IMR-90 (cell line): ENCODE measurements at regions not wholly inside any gene's neighbourhood (a gene's known extent, or its start where the extent isn't known, plus 50 kb on each side); places are given as distances from the start of the nearest gene placed in this dataset.
"Not testable (repeated sequence)": the region's sequence is repeated elsewhere in the genome, so short reads cannot be mapped to it uniquely, and the experiment has no call there.

ENCODE experiments used
- ATAC-seq: fragments of 200-7000 bp; cut with Tn5 transposase; 2 replicates; pipeline ENCODE4 v1.9.1; 2020; ENCODE audit warnings: low read depth, mild to moderate bottlenecking, moderate library complexity
- BruUV-seq: library from RNA; stranded (reverse); fragments of 400-500 nt; replicated peaks from 2 replicates; lab custom pipeline; 2021; lab: Mats Ljungman, UMichigan
- CTCF ChIA-PET: fragments of 300-600 bp; formaldehyde crosslinking; extraction: SDS; loops from one replicate; lab custom pipeline; 2021; ENCODE audit warnings: antibody characterized with exemption; lab: Yijun Ruan, JAX
- POLR2A ChIA-PET: fragments of 300-600 bp; sonication (Branson Sonifier 250); formaldehyde crosslinking; loops from one replicate; lab custom pipeline; 2022; ENCODE audit warnings: antibody characterized with exemption; ENCODE audit not compliant: unreplicated experiment; lab: Charles Lee
- DNase-seq: peaks from one replicate; pipeline ENCODE4 v3.0.0; 2013
- H2AFZ ChIP-seq: replicated peaks from 2 replicates; pipeline ENCODE3; 2013; ENCODE audit warnings: low read length, mild to moderate bottlenecking; ENCODE audit not compliant: poor library complexity
- H2AK5ac ChIP-seq: 2 replicates; pipeline ENCODE4 v1.6.1; 2013; ENCODE audit warnings: low read depth, low read length, inconsistent platforms
- H2AK9ac ChIP-seq: replicated peaks from 2 replicates; pipeline ENCODE3; 2013; ENCODE audit warnings: mild to moderate bottlenecking, low read depth, low read length, moderate library complexity; ENCODE audit not compliant: poor library complexity
- H2BK120ac ChIP-seq: 2 replicates; pipeline ENCODE4 v1.6.1; 2013; ENCODE audit warnings: low read depth, low read length, inconsistent platforms
- H2BK15ac ChIP-seq: 3 replicates; pipeline ENCODE4 v1.6.1; 2013; ENCODE audit warnings: low read depth, low read length, inconsistent platforms
- H2BK20ac ChIP-seq: 2 replicates; pipeline ENCODE4 v1.6.1; 2013; ENCODE audit warnings: low read depth, mild to moderate bottlenecking, inconsistent platforms, low read length, moderate library complexity
- H2BK5ac ChIP-seq: 2 replicates; pipeline ENCODE4 v1.6.1; 2013; ENCODE audit warnings: mild to moderate bottlenecking, low read depth, low read length, inconsistent platforms; ENCODE audit not compliant: poor library complexity, severe bottlenecking
- H3K14ac ChIP-seq: replicated peaks from 2 replicates; pipeline ENCODE4 v1.6.1; 2013; ENCODE audit warnings: low read depth, low read length, inconsistent platforms
- H3K18ac ChIP-seq: 2 replicates; pipeline ENCODE4 v1.6.1; 2013; ENCODE audit warnings: low read depth, low read length, control low read depth
- H3K23ac ChIP-seq: 2 replicates; pipeline ENCODE4 v1.6.1; 2013; ENCODE audit warnings: low read depth, low read length, inconsistent platforms
- H3K27ac ChIP-seq: 2 replicates; pipeline ENCODE4 v1.5.1; 2013; ENCODE audit warnings: mild to moderate bottlenecking, control low read depth, low read length; ENCODE audit not compliant: insufficient read depth
- H3K27me3 ChIP-seq: 2 replicates; pipeline ENCODE4 v1.6.1; 2013; ENCODE audit warnings: low read length; ENCODE audit not compliant: control insufficient read depth, insufficient read depth
- H3K36me3 ChIP-seq: 2 replicates; pipeline ENCODE4 v1.6.1; 2013; ENCODE audit warnings: low read length, mixed read lengths; ENCODE audit not compliant: control insufficient read depth, insufficient read depth
- H3K4ac ChIP-seq: 2 replicates; pipeline ENCODE4 v1.6.1; 2013; ENCODE audit warnings: low read depth, low read length, inconsistent platforms
- H3K4me1 ChIP-seq: 2 replicates; pipeline ENCODE4 v1.6.1; 2013; ENCODE audit warnings: low read length, mixed read lengths; ENCODE audit not compliant: control insufficient read depth, insufficient read depth
- H3K4me2 ChIP-seq: 2 replicates; pipeline ENCODE4 v1.6.1; 2013; ENCODE audit warnings: low read depth, mild to moderate bottlenecking, control low read depth, low read length, moderate library complexity
- H3K4me3 ChIP-seq: 2 replicates; pipeline ENCODE4 v1.5.1; 2013; ENCODE audit warnings: low read depth, mild to moderate bottlenecking, control low read depth, low read length, moderate library complexity; ENCODE audit not compliant: insufficient read depth
- H3K56ac ChIP-seq: 2 replicates; pipeline ENCODE4 v1.6.1; 2013; ENCODE audit warnings: low read length, inconsistent platforms; ENCODE audit not compliant: insufficient read depth; ENCODE audit errors: extremely low read depth
- H3K79me1 ChIP-seq, 2 experiments: 2 replicates each; pipeline ENCODE4 v1.6.1; 2013; ENCODE audit warnings: low read length in 2 of 2, inconsistent platforms in 1 of 2, low read depth in 1 of 2
- H3K9ac ChIP-seq: 2 replicates; pipeline ENCODE4 v1.6.1; 2013; ENCODE audit warnings: low read depth, low read length, control low read depth
- H3K9me1 ChIP-seq: 2 replicates; pipeline ENCODE4 v1.6.1; 2013; ENCODE audit warnings: low read length, inconsistent platforms; ENCODE audit not compliant: insufficient read depth
- H3K9me3 ChIP-seq: 2 replicates; pipeline ENCODE4 v1.6.1; 2013; ENCODE audit warnings: low read length; ENCODE audit not compliant: control insufficient read depth, insufficient read depth
- H4K20me1 ChIP-seq: 2 replicates; pipeline ENCODE4 v1.6.1; 2013; ENCODE audit warnings: low read length, inconsistent platforms; ENCODE audit not compliant: insufficient read depth
- H4K5ac ChIP-seq: 2 replicates; pipeline ENCODE4 v1.6.1; 2013; ENCODE audit warnings: mild to moderate bottlenecking, low read depth, low read length, control low read depth
- H4K8ac ChIP-seq, 2 experiments: 2 replicates each; pipeline ENCODE4 v1.6.1; 2013; ENCODE audit warnings: low read depth in 2 of 2, low read length in 2 of 2, control low read depth in 1 of 2, inconsistent platforms in 1 of 2
- H4K91ac ChIP-seq: 2 replicates; pipeline ENCODE4 v1.6.1; 2013; ENCODE audit warnings: low read depth, low read length, inconsistent platforms; ENCODE audit not compliant: insufficient read depth
- WGBS, 2 experiments: methylation state at CpG; one replicate each; pipeline versions ENCODE4 v1.1.5 to v1.1.7; 2013; ENCODE audit warnings: missing lambda C conversion rate in 2 of 2; ENCODE audit not compliant: insufficient read length in 1 of 2; ENCODE audit errors: extremely low coverage in 2 of 2; 5-methylcytosine and 5-hydroxymethylcytosine counted together
- dilution Hi-C: fragments of 300-500 bp; cut with HindIII; formaldehyde crosslinking; loops from one replicate; pipeline ENCODE4 v1.14.3; 2018; ENCODE audit warnings: low sequenced_read_pairs; ENCODE audit not compliant: unreplicated experiment
- in situ Hi-C: fragments of 300-500 bp; cut with MboI; formaldehyde crosslinking; loops from 3 replicates; pipeline ENCODE4 v1.14.3; 2019; ENCODE audit warnings: low sequenced_read_pairs, inconsistent platforms, mixed read lengths
- intact Hi-C: fragments of 100-400 bp; cut with micrococcal nuclease; formaldehyde crosslinking; loops from 2 replicates; pipeline ENCODE4 v1.10.0; 2022

GRCh38 chr9:39532597-39532996, 177.1 kb downstream of the SPATA31A1 start:
- H3K79me1 ChIP-seq, H3K4me3 ChIP-seq, H3K9ac ChIP-seq, H3K4ac ChIP-seq, POLR2A ChIA-PET, H4K8ac ChIP-seq, H3K4me2 ChIP-seq, ATAC-seq, H3K23ac ChIP-seq, H4K5ac ChIP-seq, H3K36me3 ChIP-seq, H2BK5ac ChIP-seq, H2BK120ac ChIP-seq, H2AK5ac ChIP-seq, H4K20me1 ChIP-seq, H3K4me1 ChIP-seq, in situ Hi-C loops, H4K91ac ChIP-seq, H3K27me3 ChIP-seq, H3K9me1 ChIP-seq, H3K14ac ChIP-seq, intact Hi-C loops, H3K9me3 ChIP-seq, H3K18ac ChIP-seq, DNase-seq, BruUV-seq, H2AFZ ChIP-seq, H2BK15ac ChIP-seq, H3K56ac ChIP-seq, CTCF ChIA-PET, dilution Hi-C loops, H3K27ac ChIP-seq, H2BK20ac ChIP-seq, H2AK9ac ChIP-seq: not testable (repeated sequence)
- no CpG with 5 or more reads among the region's 6 CpGs for WGBS, 2 experiments

DNA sequence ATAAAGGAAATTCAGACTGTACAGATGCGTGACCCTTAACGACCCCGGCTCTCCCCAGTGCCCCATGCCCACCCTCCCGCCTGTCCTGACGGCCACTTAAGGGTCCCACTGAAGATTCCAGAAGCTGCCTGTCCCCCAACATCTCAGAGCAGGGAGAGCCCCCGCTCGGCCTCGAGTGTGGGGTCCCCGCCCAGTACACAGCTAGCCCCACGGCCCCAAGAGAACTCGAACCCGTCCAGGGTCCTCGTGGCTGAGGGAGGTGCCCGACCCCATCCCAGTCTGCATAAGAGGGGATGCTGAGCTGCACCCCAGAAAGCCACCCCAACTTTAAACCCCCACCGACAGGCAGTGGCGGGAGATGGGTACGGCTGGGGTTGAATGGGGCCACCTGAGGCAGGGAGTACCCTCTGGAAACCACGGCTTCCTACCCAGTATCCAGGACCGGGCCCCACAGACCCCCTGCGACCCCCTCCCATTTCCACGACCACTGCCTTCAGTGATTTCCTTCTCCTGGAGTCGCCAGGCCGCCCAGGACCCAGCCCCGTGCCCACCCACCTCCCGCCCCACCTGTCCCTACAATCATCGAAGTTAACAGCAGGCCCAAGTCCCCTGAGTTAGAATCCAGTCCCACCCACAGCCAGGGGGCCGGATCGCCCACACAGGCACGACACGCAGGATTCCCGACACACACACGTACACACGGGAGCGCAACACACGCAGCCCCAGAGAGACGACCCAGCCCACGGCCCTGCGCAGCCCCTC, 177.7 kb downstream of the SPATA31A1 start:
- H3K9me1 ChIP-seq, H2BK5ac ChIP-seq, intact Hi-C loops, H4K91ac ChIP-seq, H2BK120ac ChIP-seq, H3K79me1 ChIP-seq, H3K56ac ChIP-seq, H4K20me1 ChIP-seq, H3K18ac ChIP-seq, H3K14ac ChIP-seq, H3K4me1 ChIP-seq, H2AK5ac ChIP-seq, CTCF ChIA-PET, H3K9me3 ChIP-seq, ATAC-seq, H2BK20ac ChIP-seq, H2AK9ac ChIP-seq, POLR2A ChIA-PET, H3K27me3 ChIP-seq, DNase-seq, dilution Hi-C loops, H2AFZ ChIP-seq, H2BK15ac ChIP-seq, H3K4me3 ChIP-seq, H3K27ac ChIP-seq, BruUV-seq, H3K4me2 ChIP-seq, H3K36me3 ChIP-seq, H4K8ac ChIP-seq, H3K4ac ChIP-seq, H3K23ac ChIP-seq, H3K9ac ChIP-seq, H4K5ac ChIP-seq, in situ Hi-C loops: not testable (repeated sequence)
- no CpG with 5 or more reads among the region's 38 CpGs for WGBS, 2 experiments
